Lower lobe of right lung (tissue), 2 donors: ENCODE measurements at regions not wholly inside any gene's neighbourhood (a gene's known extent, or its start where the extent isn't known, plus 50 kb on each side); places are given as distances from the start of the nearest gene placed in this dataset.
"Not testable (repeated sequence)": the region's sequence is repeated elsewhere in the genome, so short reads cannot be mapped to it uniquely, and the experiment has no call there.

Experiments used
- ATAC-seq, 2 donors: fragments of 200-7000 bp; cut with Tn5 transposase; one replicate each; pipeline ENCODE4 v1.9.1; 2020 to 2022; ENCODE audit warnings: mild to moderate bottlenecking in 2 of 2, moderate library complexity in 2 of 2
- DNase-seq: peaks from one replicate; pipeline ENCODE4 v3.0.0-alpha.2; 2020
- H3K27ac ChIP-seq: fragments of 200-600 bp; one replicate; pipeline ENCODE4 v1.8.0; 2022
- H3K27me3 ChIP-seq: fragments of 200-600 bp; one replicate; pipeline ENCODE4 v1.8.0; 2022; ENCODE audit warnings: low read depth
- H3K36me3 ChIP-seq: fragments of 200-600 bp; one replicate; pipeline ENCODE4 v1.8.0; 2022; ENCODE audit warnings: mild to moderate bottlenecking
- H3K4me1 ChIP-seq: fragments of 200-600 bp; one replicate; pipeline ENCODE4 v1.8.0; 2022
- H3K4me3 ChIP-seq: fragments of 200-600 bp; one replicate; pipeline ENCODE4 v1.8.0; 2022; ENCODE audit warnings: mild to moderate bottlenecking
- H3K9me3 ChIP-seq: fragments of 200-600 bp; one replicate; pipeline ENCODE4 v1.8.0; 2022
- intact Hi-C: fragments of 100-400 bp; cut with DNase I; formaldehyde crosslinking; loops from one replicate; pipeline ENCODE4 v1.11.0; 2022
- TF ChIP-seq, protein P1 (sequence below): fragments of 200-600 bp; IDR thresholded peaks from one replicate; pipeline ENCODE4 v1.8.0; 2022; ENCODE audit warnings: antibody characterized with exemption, mild to moderate bottlenecking
- donor health status: DM: no; HTN: yes; CAD: no; lungs with severe emphysema.

DNA sequence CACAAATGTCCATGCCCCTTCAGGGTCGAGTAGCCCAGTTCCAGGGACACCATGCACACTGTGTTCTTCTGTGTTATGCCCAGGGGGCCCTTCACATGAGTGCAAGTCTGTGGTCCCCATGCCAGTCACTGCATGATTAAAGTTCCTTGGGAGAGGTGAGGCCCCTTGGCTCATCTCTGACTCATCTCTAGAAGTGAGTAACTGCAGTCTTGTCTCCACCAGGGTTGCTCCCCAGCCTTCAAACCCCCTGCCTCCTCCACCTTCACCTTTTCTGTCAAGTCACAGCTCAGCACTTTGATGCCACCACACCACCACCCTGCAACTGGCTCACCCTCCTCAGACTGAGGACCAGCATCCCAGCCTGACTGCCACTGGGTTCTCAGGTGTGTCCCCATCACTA, 161.7 kb downstream of the UNC5CL start:
- Histone ChIP-seq H3K4me1 (no peaks in the 10 kb centered on the region), H3K27ac (no peak overlapping the region), H3K36me3 (no peaks in the 10 kb centered on the region), H3K4me3 (no peak overlapping the region), H3K27me3 (peaks cover 6% of the 10 kb centered on the region), H3K9me3 (no peaks in the 10 kb centered on the region)
- ATAC-seq (no peak), DNase-seq (no peak)
- intact Hi-C loops: no loop called here
- TF ChIP-seq, protein P1, sequence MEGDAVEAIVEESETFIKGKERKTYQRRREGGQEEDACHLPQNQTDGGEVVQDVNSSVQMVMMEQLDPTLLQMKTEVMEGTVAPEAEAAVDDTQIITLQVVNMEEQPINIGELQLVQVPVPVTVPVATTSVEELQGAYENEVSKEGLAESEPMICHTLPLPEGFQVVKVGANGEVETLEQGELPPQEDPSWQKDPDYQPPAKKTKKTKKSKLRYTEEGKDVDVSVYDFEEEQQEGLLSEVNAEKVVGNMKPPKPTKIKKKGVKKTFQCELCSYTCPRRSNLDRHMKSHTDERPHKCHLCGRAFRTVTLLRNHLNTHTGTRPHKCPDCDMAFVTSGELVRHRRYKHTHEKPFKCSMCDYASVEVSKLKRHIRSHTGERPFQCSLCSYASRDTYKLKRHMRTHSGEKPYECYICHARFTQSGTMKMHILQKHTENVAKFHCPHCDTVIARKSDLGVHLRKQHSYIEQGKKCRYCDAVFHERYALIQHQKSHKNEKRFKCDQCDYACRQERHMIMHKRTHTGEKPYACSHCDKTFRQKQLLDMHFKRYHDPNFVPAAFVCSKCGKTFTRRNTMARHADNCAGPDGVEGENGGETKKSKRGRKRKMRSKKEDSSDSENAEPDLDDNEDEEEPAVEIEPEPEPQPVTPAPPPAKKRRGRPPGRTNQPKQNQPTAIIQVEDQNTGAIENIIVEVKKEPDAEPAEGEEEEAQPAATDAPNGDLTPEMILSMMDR: no peak

DNA sequence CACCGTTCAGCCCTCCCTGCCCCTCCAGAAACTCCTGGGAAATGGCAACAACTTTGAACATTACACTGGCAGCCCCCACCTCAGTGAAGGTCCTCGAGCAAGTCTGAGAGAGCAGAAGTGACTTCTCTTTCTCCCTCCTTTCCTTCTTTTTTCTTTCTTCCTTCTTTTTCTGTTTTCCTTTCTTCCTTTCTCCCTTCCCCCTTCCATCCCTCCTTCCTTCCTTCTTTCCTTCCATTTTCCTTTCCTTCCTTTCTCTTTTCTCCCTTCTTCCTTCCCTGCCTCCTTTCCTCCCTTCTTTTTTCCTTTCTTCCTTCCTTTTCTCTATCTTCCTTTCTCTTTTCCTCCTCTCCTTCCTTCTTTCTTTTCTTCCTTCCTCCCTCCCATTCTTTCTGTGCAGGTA, 162.7 kb downstream of the UNC5CL start:
- Histone ChIP-seq H3K36me3 (no peaks in the 10 kb centered on the region), H3K27me3 (peaks cover 6% of the 10 kb centered on the region), H3K4me3 (no peak overlapping the region), H3K9me3 (no peaks in the 10 kb centered on the region), H3K4me1 (no peaks in the 10 kb centered on the region), H3K27ac (no peak overlapping the region)
- intact Hi-C loops: no loop called here
- DNase-seq (no peak), ATAC-seq (no peak)
- TF ChIP-seq, protein P1: no peak

DNA sequence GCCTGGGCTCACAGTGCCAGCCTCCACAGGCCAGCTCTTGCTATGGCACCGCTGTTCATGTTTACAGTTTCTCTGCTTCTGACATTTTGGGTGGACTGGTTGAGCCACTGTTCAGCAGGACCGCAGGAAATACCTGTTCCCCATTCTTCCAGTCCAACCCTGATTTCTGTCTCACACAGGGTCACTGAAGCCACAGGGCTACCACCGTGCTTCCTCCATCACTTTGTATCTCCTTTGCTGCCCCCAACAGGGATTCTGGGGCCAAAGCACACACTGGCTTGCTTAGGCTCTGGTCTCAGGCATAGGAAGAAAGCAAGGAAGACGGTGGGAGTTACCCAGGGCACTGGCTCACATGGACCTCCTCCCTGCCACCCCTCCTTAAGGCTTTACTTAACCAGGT, 164.5 kb downstream of the UNC5CL start:
- peaks cover 6% of the 10 kb centered on the region for H3K27me3 ChIP-seq
- TF ChIP-seq, protein P1: no peak
- no peaks in the 10 kb centered on the region for H3K9me3 ChIP-seq
- intact Hi-C loops: no loop called here
- H3K4me3 ChIP-seq: no peak overlapping the region
- no peaks in the 10 kb centered on the region for H3K36me3 ChIP-seq
- no peak for DNase-seq
- no peak for ATAC-seq
- H3K27ac ChIP-seq: no peak overlapping the region
- no peaks in the 10 kb centered on the region for H3K4me1 ChIP-seq

GRCh38 chr6:40871424-40871823, 167.6 kb downstream of the UNC5CL start:
- ATAC-seq: no peak

DNA sequence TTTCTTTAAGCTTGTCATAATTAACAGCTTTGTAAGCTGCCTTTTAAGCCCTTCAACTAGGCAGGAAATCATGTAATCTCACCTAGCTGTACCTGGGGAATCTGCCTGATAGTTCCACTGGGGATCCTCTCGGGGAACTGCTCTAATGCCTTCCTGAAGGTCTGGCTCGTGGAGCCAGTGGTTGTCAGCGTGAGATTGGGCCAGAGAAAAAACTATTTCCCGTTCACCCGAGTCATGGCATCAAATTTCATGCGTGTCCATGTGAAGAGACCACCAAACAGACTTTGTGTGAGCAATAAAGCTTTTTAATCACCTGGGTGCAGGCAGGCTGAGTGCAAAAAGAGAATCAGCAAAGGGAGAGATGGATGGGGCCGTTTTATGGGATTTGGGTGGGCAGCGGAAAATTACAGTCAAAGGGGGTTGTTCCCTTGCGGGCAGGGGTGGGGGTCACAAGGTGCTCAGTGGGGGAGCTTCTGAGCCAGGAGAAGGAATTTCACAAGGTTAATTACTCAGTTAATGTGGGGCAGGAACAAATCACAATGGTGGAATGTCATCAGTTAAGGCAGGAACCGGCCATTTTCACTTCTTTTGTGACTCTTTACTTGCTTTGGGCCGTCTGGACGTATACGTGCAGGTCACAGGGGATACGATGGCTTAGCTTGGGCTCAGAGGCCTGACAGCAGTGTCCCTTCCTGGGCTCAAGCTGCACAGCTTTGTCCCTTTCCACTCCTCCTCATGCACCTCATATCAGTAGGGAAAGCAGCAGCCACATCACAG, 170.7 kb downstream of the UNC5CL start:
- H3K9me3 ChIP-seq, H3K36me3 ChIP-seq, H3K27ac ChIP-seq, H3K4me3 ChIP-seq, DNase-seq, intact Hi-C loops, ATAC-seq, H3K4me1 ChIP-seq, H3K27me3 ChIP-seq: not testable (repeated sequence)

More at GRCh38 chr6:40871424-40871823, 167.6 kb downstream of the UNC5CL start:
- TF ChIP-seq, protein P1: no peak
- Histone ChIP-seq H3K9me3 (no peaks in the 10 kb centered on the region), H3K4me1 (no peaks in the 10 kb centered on the region), H3K4me3 (no peak overlapping the region), H3K27ac (no peak overlapping the region), H3K27me3 (no peaks in the 10 kb centered on the region), H3K36me3 (no peaks in the 10 kb centered on the region)
- no peak for DNase-seq
- intact Hi-C loops: no loop called here

GRCh38 chr6:40867527-40867926, 171.5 kb downstream of the UNC5CL start:
- H3K9me3 ChIP-seq, H3K4me1 ChIP-seq, H3K4me3 ChIP-seq, H3K27me3 ChIP-seq, ATAC-seq, intact Hi-C loops, H3K36me3 ChIP-seq, DNase-seq, H3K27ac ChIP-seq: not testable (repeated sequence)

- H3K4me1 ChIP-seq, H3K4me3 ChIP-seq, H3K9me3 ChIP-seq, ATAC-seq, H3K36me3 ChIP-seq, DNase-seq, intact Hi-C loops, H3K27me3 ChIP-seq, H3K27ac ChIP-seq: not testable (repeated sequence)
Observed at GRCh38 chr6:40865259-40865658, 173.8 kb downstream of the UNC5CL start.
